ENCODE measurements at regions not wholly inside any gene's neighbourhood (a gene's known extent, or its start where the extent isn't known, plus 50 kb on each side); places are given as distances from the start of the nearest gene placed in this dataset.
A peak's percentile ranks its signal among the peaks of the same experiment; 100 is the strongest.
"Not testable (repeated sequence)": the region's sequence is repeated elsewhere in the genome, so short reads cannot be mapped to it uniquely, and the experiment has no call there.

GRCh38 chr4:57945298-57945697 lies 835.1 kb upstream of the IGFBP7 start:
- Histone ChIP-seq H3K9me3 (no peaks in the 10 kb centered on the region), H3K36me3 (no peaks in the 10 kb centered on the region), H3K4me3 (no peak overlapping the region), H3K27me3 (no peaks in the 10 kb centered on the region), H3K27ac (no peak overlapping the region), H3K4me1 (no peaks in the 10 kb centered on the region)
- FAIRE-seq (no peak), ATAC-seq (no peak), DNase-seq (no peak)
- no peak for TF ChIP-seq CTCF (IDR thresholded peaks at IDR 0.05)
- intact Hi-C loops (cut with DNase I), result no loop called here
- WGBS, 2 donors, result 26 to 34% methylated on average over 1 of the region's 1 CpG

- 78 to 80% methylated on average over 8 of the region's 8 CpGs for WGBS, 2 donors
- FAIRE-seq (no peak), ATAC-seq (no peak), DNase-seq (peak in 1 of 6 donors; percentile 27)
- TF ChIP-seq CTCF (IDR thresholded peaks at IDR 0.05), result no peak
- intact Hi-C loops (cut with DNase I), result no loop called here
- no peak overlapping the region for H3K27ac ChIP-seq
- no peaks in the 10 kb centered on the region for H3K36me3 ChIP-seq
- H3K4me1 ChIP-seq, result no peaks in the 10 kb centered on the region
- H3K9me3 ChIP-seq, result no peaks in the 10 kb centered on the region
- H3K4me3 ChIP-seq, result no peak overlapping the region
- H3K27me3 ChIP-seq, result no peaks in the 10 kb centered on the region
Observed at GRCh38 chr4:57943682-57944081, 833.5 kb upstream of the IGFBP7 start.

GRCh38 chr4:57937326-57937725 lies 827.1 kb upstream of the IGFBP7 start:
- FAIRE-seq; ATAC-seq; H3K27me3 ChIP-seq; DNase-seq; H3K4me1 ChIP-seq; intact Hi-C loops (cut with DNase I); H3K27ac ChIP-seq; H3K4me3 ChIP-seq; H3K9me3 ChIP-seq; H3K36me3 ChIP-seq: not testable (repeated sequence)
- WGBS, 2 donors, result 68% methylated on average over 2 of the region's 2 CpGs

GRCh38 chr4:57926311-57926710 lies 816.1 kb upstream of the IGFBP7 start:
- Histone ChIP-seq H3K9me3 (no peaks in the 10 kb centered on the region), H3K27me3 (no peaks in the 10 kb centered on the region), H3K36me3 (no peaks in the 10 kb centered on the region), H3K4me3 (no peak overlapping the region), H3K27ac (no peak overlapping the region), H3K4me1 (no peaks in the 10 kb centered on the region)
- intact Hi-C loops (cut with DNase I), result no loop called here
- DNase-seq (no peak), FAIRE-seq (no peak), ATAC-seq (no peak)
- TF ChIP-seq CTCF (IDR thresholded peaks at IDR 0.05), result no peak
- 58 to 69% methylated on average over 3 of the region's 3 CpGs for WGBS, 2 donors

GRCh38 chr4:57924951-57925350 lies 814.8 kb upstream of the IGFBP7 start:
- Histone ChIP-seq H3K4me1 (no peaks in the 10 kb centered on the region), H3K27ac (no peak overlapping the region), H3K4me3 (no peak overlapping the region), H3K36me3 (no peaks in the 10 kb centered on the region), H3K27me3 (no peaks in the 10 kb centered on the region), H3K9me3 (no peaks in the 10 kb centered on the region)
- ATAC-seq (no peak), DNase-seq (no peak), FAIRE-seq (no peak)
- no peak for TF ChIP-seq CTCF (IDR thresholded peaks at IDR 0.05)
- intact Hi-C loops (cut with DNase I), result no loop called here
- WGBS, 2 donors, result 72 to 73% methylated on average over 1 of the region's 1 CpG

GRCh38 chr4:57916479-57916878 lies 806.3 kb upstream of the IGFBP7 start:
- Histone ChIP-seq H3K27me3 (no peaks in the 10 kb centered on the region), H3K9me3 (no peaks in the 10 kb centered on the region), H3K4me1 (no peaks in the 10 kb centered on the region), H3K4me3 (no peak overlapping the region), H3K27ac (no peak overlapping the region), H3K36me3 (no peaks in the 10 kb centered on the region)
- FAIRE-seq, result no peak
- no peak for ATAC-seq
- intact Hi-C loops (cut with DNase I), result no loop called here
- no peak for TF ChIP-seq CTCF (IDR thresholded peaks at IDR 0.05)
- DNase-seq, result no peak

Measured in pancreas (tissue), 10 donors.